ENCODE measurements at regions not wholly inside any gene's neighbourhood (a gene's known extent, or its start where the extent isn't known, plus 50 kb on each side); places are given as distances from the start of the nearest gene placed in this dataset.

- TF ChIP-seq ZFP3 (CRISPR knock-in tag; IDR thresholded peaks at IDR 0.05), result no peak
- TF ChIP-seq, protein P1, sequence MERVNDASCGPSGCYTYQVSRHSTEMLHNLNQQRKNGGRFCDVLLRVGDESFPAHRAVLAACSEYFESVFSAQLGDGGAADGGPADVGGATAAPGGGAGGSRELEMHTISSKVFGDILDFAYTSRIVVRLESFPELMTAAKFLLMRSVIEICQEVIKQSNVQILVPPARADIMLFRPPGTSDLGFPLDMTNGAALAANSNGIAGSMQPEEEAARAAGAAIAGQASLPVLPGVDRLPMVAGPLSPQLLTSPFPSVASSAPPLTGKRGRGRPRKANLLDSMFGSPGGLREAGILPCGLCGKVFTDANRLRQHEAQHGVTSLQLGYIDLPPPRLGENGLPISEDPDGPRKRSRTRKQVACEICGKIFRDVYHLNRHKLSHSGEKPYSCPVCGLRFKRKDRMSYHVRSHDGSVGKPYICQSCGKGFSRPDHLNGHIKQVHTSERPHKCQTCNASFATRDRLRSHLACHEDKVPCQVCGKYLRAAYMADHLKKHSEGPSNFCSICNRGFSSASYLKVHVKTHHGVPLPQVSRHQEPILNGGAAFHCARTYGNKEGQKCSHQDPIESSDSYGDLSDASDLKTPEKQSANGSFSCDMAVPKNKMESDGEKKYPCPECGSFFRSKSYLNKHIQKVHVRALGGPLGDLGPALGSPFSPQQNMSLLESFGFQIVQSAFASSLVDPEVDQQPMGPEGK (CRISPR knock-in tag; IDR thresholded peaks at IDR 0.05; ENCODE audit: borderline replicate concordance), result no peak
- TF ChIP-seq TCF4 (CRISPR knock-in tag; IDR thresholded peaks at IDR 0.05; ENCODE audit: borderline replicate concordance), result no peak
- TF ChIP-seq GLIS3 (CRISPR knock-in tag; IDR thresholded peaks at IDR 0.05), result no peak
- no peak for TF ChIP-seq SNAI2 (CRISPR knock-in tag; IDR thresholded peaks at IDR 0.05)
- TF ChIP-seq ESRRG (CRISPR knock-in tag; IDR thresholded peaks at IDR 0.05), result no peak
- TF ChIP-seq CSDC2 (CRISPR knock-in tag; IDR thresholded peaks at IDR 0.05), result no peak
- TF ChIP-seq PPARA (CRISPR knock-in tag; IDR thresholded peaks at IDR 0.05; ENCODE audit: borderline replicate concordance), result no peak
- no peak for TF ChIP-seq ARNTL (CRISPR knock-in tag; IDR thresholded peaks at IDR 0.05; ENCODE audit: borderline replicate concordance, low read depth)
- no peak for TF ChIP-seq ZNF565 (CRISPR knock-in tag; conservative IDR thresholded peaks at IDR 0.05; ENCODE audit: low read depth)
- TF ChIP-seq POU6F1 (CRISPR knock-in tag; IDR thresholded peaks at IDR 0.05; ENCODE audit: borderline replicate concordance, low read depth), result no peak
- no peak for TF ChIP-seq RARB (CRISPR knock-in tag; IDR thresholded peaks at IDR 0.05)
- TF ChIP-seq OSR1 (CRISPR knock-in tag; IDR thresholded peaks at IDR 0.05), result no peak
- TF ChIP-seq ZNF70 (CRISPR knock-in tag; IDR thresholded peaks at IDR 0.05), result no peak
- TF ChIP-seq, protein P2, sequence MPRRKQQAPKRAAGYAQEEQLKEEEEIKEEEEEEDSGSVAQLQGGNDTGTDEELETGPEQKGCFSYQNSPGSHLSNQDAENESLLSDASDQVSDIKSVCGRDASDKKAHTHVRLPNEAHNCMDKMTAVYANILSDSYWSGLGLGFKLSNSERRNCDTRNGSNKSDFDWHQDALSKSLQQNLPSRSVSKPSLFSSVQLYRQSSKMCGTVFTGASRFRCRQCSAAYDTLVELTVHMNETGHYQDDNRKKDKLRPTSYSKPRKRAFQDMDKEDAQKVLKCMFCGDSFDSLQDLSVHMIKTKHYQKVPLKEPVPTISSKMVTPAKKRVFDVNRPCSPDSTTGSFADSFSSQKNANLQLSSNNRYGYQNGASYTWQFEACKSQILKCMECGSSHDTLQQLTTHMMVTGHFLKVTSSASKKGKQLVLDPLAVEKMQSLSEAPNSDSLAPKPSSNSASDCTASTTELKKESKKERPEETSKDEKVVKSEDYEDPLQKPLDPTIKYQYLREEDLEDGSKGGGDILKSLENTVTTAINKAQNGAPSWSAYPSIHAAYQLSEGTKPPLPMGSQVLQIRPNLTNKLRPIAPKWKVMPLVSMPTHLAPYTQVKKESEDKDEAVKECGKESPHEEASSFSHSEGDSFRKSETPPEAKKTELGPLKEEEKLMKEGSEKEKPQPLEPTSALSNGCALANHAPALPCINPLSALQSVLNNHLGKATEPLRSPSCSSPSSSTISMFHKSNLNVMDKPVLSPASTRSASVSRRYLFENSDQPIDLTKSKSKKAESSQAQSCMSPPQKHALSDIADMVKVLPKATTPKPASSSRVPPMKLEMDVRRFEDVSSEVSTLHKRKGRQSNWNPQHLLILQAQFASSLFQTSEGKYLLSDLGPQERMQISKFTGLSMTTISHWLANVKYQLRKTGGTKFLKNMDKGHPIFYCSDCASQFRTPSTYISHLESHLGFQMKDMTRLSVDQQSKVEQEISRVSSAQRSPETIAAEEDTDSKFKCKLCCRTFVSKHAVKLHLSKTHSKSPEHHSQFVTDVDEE (CRISPR knock-in tag; IDR thresholded peaks at IDR 0.05), result no peak
- no peak for TF ChIP-seq BACH2 (CRISPR knock-in tag; IDR thresholded peaks at IDR 0.05; ENCODE audit: borderline replicate concordance)
- TF ChIP-seq ZFP30 (CRISPR knock-in tag; IDR thresholded peaks at IDR 0.05), result no peak
- ATAC-seq, result no peak
Measured at GRCh38 chr11:109798521-109798920, 294.7 kb upstream of the ZC3H12C start.

DNA sequence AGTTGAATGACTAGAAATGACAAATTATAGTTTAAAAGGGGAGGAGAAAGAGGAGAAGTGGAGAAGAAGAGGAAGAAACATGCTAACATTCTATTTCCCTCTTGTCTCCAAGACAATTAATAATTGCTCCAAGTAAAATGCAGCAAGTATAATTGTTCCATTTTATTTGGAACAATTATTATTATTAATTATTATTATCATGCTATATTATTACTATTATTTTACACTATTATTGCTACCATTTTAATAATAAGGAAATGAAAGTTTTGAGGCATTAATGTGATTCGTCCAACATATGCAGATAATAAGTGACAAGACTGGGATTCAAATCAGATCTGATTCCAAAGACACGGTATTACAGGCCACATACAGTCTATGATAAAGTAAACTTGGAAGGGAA, 293.6 kb upstream of the ZC3H12C start:
- TF ChIP-seq SNAI2 (CRISPR knock-in tag; IDR thresholded peaks at IDR 0.05) (no peak), OSR1 (CRISPR knock-in tag; IDR thresholded peaks at IDR 0.05) (no peak), TCF4 (CRISPR knock-in tag; IDR thresholded peaks at IDR 0.05; ENCODE audit: borderline replicate concordance) (no peak)
- no peak for ATAC-seq

GRCh38 chr11:109804911-109805310, 288.3 kb upstream of the ZC3H12C start:
- no peak for ATAC-seq
- TF ChIP-seq ZNF565 (CRISPR knock-in tag; conservative IDR thresholded peaks at IDR 0.05; ENCODE audit: low read depth) (no peak), POU6F1 (CRISPR knock-in tag; IDR thresholded peaks at IDR 0.05; ENCODE audit: borderline replicate concordance, low read depth) (no peak), ARNTL (CRISPR knock-in tag; IDR thresholded peaks at IDR 0.05; ENCODE audit: borderline replicate concordance, low read depth) (no peak), TOX (CRISPR knock-in tag; IDR thresholded peaks at IDR 0.05; ENCODE audit: borderline replicate concordance) (no peak), SNAI2 (CRISPR knock-in tag; IDR thresholded peaks at IDR 0.05) (no peak), TCF4 (CRISPR knock-in tag; IDR thresholded peaks at IDR 0.05; ENCODE audit: borderline replicate concordance) (no peak), ZFP30 (CRISPR knock-in tag; IDR thresholded peaks at IDR 0.05) (no peak)
- TF ChIP-seq, protein P1 (CRISPR knock-in tag; IDR thresholded peaks at IDR 0.05; ENCODE audit: borderline replicate concordance), result no peak

All from SK-N-SH treated with all-trans-retinoic acid at 6 μM for 48 hours (cell line).